ENCODE measurements at regions not wholly inside any gene's neighbourhood (a gene's known extent, or its start where the extent isn't known, plus 50 kb on each side); places are given as distances from the start of the nearest gene placed in this dataset.

DNA sequence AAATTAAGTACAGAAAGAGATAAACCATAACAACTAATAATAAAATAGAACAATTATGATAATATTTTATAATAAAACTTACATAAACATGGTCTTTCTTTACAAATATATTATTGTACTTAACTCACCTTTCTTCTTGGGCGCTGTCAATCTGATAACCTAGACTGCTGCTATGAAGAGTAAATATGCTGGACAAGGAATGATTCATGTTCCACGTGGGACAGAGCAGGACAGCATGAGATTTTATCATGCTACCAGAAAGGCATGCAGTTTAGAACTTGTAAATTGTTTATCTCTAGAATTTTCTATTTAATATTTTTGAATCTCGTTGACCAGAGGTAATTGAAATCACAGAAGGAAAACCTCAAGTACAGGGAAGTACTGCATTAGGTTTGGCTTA is 210.7 kb downstream of the ANKRD30B start:
- TF ChIP-seq, protein P1, sequence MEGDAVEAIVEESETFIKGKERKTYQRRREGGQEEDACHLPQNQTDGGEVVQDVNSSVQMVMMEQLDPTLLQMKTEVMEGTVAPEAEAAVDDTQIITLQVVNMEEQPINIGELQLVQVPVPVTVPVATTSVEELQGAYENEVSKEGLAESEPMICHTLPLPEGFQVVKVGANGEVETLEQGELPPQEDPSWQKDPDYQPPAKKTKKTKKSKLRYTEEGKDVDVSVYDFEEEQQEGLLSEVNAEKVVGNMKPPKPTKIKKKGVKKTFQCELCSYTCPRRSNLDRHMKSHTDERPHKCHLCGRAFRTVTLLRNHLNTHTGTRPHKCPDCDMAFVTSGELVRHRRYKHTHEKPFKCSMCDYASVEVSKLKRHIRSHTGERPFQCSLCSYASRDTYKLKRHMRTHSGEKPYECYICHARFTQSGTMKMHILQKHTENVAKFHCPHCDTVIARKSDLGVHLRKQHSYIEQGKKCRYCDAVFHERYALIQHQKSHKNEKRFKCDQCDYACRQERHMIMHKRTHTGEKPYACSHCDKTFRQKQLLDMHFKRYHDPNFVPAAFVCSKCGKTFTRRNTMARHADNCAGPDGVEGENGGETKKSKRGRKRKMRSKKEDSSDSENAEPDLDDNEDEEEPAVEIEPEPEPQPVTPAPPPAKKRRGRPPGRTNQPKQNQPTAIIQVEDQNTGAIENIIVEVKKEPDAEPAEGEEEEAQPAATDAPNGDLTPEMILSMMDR (IDR thresholded peaks at IDR 0.05) = no peak
- no peak for TF ChIP-seq POLR2A (IDR thresholded peaks at IDR 0.05)
- no peak for TF ChIP-seq POLR2AphosphoS5 (IDR thresholded peaks at IDR 0.05)
